ENCODE measurements at regions not wholly inside any gene's neighbourhood (a gene's known extent, or its start where the extent isn't known, plus 50 kb on each side); places are given as distances from the start of the nearest gene placed in this dataset.

DNA sequence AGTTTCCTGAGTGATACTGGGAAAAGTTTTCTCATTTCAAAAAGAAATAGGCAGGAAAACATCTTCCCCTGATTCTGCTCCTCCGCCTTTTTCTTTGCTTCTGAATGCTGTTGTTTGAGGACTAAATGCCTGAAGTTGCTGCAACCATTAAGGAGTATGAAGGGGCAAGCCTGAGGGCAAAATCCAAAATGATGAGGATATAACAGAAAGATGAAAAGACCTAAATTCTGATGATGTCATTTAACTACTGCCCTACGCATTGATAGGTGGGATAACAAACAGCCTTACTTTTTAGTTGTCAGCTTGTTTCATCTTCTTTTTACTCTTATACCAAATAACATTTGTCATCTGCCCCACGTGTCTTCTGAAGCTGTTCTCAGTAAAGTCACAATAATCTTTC, 474.6 kb upstream of the MMS22L start (continued):
- TF ChIP-seq, protein P1, sequence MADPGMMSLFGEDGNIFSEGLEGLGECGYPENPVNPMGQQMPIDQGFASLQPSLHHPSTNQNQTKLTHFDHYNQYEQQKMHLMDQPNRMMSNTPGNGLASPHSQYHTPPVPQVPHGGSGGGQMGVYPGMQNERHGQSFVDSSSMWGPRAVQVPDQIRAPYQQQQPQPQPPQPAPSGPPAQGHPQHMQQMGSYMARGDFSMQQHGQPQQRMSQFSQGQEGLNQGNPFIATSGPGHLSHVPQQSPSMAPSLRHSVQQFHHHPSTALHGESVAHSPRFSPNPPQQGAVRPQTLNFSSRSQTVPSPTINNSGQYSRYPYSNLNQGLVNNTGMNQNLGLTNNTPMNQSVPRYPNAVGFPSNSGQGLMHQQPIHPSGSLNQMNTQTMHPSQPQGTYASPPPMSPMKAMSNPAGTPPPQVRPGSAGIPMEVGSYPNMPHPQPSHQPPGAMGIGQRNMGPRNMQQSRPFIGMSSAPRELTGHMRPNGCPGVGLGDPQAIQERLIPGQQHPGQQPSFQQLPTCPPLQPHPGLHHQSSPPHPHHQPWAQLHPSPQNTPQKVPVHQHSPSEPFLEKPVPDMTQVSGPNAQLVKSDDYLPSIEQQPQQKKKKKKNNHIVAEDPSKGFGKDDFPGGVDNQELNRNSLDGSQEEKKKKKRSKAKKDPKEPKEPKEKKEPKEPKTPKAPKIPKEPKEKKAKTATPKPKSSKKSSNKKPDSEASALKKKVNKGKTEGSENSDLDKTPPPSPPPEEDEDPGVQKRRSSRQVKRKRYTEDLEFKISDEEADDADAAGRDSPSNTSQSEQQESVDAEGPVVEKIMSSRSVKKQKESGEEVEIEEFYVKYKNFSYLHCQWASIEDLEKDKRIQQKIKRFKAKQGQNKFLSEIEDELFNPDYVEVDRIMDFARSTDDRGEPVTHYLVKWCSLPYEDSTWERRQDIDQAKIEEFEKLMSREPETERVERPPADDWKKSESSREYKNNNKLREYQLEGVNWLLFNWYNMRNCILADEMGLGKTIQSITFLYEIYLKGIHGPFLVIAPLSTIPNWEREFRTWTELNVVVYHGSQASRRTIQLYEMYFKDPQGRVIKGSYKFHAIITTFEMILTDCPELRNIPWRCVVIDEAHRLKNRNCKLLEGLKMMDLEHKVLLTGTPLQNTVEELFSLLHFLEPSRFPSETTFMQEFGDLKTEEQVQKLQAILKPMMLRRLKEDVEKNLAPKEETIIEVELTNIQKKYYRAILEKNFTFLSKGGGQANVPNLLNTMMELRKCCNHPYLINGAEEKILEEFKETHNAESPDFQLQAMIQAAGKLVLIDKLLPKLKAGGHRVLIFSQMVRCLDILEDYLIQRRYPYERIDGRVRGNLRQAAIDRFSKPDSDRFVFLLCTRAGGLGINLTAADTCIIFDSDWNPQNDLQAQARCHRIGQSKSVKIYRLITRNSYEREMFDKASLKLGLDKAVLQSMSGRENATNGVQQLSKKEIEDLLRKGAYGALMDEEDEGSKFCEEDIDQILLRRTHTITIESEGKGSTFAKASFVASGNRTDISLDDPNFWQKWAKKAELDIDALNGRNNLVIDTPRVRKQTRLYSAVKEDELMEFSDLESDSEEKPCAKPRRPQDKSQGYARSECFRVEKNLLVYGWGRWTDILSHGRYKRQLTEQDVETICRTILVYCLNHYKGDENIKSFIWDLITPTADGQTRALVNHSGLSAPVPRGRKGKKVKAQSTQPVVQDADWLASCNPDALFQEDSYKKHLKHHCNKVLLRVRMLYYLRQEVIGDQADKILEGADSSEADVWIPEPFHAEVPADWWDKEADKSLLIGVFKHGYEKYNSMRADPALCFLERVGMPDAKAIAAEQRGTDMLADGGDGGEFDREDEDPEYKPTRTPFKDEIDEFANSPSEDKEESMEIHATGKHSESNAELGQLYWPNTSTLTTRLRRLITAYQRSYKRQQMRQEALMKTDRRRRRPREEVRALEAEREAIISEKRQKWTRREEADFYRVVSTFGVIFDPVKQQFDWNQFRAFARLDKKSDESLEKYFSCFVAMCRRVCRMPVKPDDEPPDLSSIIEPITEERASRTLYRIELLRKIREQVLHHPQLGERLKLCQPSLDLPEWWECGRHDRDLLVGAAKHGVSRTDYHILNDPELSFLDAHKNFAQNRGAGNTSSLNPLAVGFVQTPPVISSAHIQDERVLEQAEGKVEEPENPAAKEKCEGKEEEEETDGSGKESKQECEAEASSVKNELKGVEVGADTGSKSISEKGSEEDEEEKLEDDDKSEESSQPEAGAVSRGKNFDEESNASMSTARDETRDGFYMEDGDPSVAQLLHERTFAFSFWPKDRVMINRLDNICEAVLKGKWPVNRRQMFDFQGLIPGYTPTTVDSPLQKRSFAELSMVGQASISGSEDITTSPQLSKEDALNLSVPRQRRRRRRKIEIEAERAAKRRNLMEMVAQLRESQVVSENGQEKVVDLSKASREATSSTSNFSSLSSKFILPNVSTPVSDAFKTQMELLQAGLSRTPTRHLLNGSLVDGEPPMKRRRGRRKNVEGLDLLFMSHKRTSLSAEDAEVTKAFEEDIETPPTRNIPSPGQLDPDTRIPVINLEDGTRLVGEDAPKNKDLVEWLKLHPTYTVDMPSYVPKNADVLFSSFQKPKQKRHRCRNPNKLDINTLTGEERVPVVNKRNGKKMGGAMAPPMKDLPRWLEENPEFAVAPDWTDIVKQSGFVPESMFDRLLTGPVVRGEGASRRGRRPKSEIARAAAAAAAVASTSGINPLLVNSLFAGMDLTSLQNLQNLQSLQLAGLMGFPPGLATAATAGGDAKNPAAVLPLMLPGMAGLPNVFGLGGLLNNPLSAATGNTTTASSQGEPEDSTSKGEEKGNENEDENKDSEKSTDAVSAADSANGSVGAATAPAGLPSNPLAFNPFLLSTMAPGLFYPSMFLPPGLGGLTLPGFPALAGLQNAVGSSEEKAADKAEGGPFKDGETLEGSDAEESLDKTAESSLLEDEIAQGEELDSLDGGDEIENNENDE (IDR thresholded peaks at IDR 0.05; ENCODE audit: insufficient replicate concordance, low read length) = no peak
- TF ChIP-seq ZNF274 (IDR thresholded peaks at IDR 0.05; ENCODE audit: borderline replicate concordance, extremely low read depth, low read length) = no peak
- no peak for TF ChIP-seq SP2 (IDR thresholded peaks at IDR 0.05; ENCODE audit: low read length)
- TF ChIP-seq POLR2A (IDR thresholded peaks at IDR 0.05; ENCODE audit: control extremely low read depth in 1 of 2, low read depth in 2 of 2, low read length in 2 of 2) = no peak
- no peak for TF ChIP-seq KDM1A (IDR thresholded peaks at IDR 0.05; ENCODE audit: borderline replicate concordance, low read length)
- no peak for TF ChIP-seq SIX5 (IDR thresholded peaks at IDR 0.05; ENCODE audit: low read depth, low read length)
